ENCODE measurements at regions not wholly inside any gene's neighbourhood (a gene's known extent, or its start where the extent isn't known, plus 50 kb on each side); places are given as distances from the start of the nearest gene placed in this dataset.

DNA sequence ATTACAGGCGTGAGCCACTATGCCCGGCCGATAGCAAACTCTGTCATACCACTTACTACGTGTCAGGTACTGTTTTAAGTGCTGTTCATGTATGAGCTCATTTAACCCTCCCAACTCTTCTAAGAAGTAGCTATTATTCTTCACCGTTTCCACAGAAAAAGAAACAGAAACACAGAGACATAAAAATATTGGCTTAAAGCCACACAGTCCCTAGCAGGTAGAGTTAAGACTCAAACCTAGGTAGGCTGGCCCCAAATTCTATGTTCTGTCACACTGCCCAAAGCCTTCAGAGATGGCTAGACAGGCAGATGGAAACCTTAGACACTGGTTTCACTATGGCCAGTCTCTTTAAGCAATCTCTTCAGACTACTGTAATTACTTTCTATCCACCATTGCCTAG lies 149.8 kb upstream of the KCNMB2 start:
- no peak for DNase-seq

- no peak for DNase-seq
Measured at GRCh38 chr3:178386880-178387279, 149.4 kb upstream of the KCNMB2 start.

DNA sequence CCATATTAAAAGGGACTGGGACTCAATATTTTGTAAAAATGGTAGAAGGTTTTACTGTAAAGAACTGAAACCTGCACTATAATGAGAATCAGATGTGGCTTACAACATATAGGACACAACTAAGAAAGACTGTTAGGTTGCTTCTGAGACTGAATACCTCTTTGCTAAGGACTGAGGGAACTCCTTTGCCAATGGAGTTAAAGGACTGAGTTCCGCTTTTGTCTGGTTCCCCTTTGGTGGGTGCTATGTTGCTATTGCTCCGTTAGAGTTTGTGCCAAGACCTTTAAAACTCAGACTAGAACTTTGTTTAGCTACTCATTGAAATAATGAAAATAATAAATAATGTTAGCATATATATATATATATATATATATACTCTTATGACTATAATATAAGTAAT lies 147.8 kb upstream of the KCNMB2 start:
- DNase-seq: no peak

DNA sequence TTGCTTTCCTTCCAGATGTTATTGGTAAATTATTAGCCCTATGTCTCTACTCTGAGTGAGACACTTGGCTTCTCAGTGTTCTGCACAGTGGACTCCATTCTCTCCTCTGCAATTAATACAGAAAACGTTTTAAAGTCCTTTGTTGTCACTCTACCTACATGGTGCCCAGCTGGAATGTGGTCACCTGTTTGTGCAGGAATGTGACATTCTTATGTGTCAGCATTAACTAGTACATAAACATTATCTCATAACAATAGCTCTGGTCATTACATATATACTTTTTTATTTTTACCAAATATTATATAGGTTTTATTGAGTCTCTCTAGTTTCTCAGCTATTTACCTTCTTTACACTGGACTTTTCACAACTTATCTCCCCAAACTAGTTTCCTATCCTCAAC lies 147.0 kb upstream of the KCNMB2 start:
- DNase-seq: no peak

DNA sequence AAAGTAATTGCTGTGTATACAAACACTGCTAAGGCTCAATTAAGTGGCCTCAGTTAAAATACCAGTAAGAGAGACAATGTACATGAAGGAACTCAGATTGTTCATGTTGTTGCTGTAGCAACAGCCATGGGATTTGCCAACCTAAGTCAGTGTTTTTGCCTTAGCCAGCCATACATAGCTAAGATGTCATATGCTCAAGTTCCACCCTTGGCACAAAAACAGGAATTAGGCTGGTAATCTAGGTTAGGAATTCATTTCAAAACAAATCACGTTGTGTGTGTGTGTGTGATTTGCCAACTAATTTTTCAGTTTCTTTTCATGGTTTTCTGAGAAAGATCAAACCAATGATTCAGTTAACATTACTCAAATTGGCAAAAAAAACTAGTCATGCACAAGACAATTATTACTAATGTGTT lies 143.7 kb upstream of the KCNMB2 start:
- DNase-seq: peak; percentile 82

DNA sequence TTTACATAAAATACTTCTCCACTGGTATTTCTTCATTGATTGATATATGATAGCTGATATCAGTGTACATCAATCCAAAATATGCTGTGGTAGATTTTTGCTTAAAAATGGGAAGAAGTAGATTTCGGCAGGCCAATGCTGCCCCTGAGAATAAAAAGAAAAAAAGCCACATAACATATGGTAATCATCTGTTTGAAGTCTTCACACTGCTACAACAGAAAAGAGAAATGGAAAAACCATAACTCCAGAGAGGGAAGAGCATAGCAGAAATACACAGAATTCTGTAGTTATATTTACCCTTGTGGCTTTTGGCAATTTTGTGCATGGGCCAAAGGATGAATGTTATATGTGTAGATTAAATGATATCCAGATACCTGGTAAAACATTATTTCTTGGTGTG lies 143.1 kb upstream of the KCNMB2 start:
- peak; percentile 67 for DNase-seq

DNA sequence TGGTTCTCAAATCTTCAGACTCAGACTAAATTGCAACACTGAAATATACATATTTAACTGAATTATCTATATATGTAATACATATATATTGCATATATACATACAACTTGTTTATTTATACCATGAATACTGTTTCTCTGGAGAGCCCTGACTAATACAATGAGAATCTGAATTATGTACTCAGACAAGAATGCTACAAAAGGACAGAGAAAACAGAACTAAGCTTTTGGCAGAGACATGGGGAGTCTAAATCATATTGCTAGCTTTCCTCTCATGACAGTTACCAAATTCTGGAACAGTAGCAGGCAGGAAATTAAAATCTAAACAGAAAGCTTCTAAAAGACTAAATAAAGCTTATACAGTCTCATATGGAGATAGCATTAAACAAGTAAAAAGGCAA lies 142.4 kb upstream of the KCNMB2 start:
- DNase-seq: peak; percentile 92

DNA sequence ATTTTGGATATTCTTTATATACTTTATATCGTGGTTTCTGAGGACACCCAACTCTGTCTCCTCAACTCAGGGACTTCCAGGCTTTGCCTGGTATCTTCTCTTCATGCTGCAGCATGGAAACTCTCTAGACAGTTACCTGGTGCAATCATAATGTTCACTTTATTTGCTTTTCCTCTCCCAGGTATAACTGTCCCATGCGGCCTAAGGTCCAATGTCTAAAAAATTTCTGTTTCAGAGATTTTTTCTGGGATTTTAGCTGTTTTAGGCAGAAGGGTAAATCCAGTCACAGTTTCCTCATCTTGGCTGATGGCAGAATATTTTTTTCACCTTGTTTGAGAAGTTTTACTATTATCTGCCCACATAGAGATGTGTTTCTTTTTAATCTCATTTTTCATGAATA lies 139.9 kb upstream of the KCNMB2 start:
- no peak for DNase-seq

DNA sequence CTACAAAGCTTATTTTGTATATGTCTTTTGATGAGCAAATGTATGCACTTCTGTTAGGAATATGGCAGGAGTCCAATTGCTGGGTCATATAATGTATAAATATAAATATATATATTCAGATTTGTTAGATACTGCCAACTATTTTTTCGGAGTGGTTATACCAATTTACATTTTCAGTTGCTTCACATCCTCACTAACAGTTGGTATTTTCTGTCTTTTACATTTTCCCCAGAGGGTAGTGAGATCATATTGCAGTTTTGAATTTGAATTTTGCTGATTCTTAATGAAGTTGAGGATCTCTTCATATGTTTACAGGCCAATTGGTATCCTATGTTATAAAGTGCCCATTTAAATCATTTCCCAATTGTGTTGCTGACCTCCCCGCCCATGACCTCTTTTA lies 139.0 kb upstream of the KCNMB2 start:
- DNase-seq: no peak

DNA sequence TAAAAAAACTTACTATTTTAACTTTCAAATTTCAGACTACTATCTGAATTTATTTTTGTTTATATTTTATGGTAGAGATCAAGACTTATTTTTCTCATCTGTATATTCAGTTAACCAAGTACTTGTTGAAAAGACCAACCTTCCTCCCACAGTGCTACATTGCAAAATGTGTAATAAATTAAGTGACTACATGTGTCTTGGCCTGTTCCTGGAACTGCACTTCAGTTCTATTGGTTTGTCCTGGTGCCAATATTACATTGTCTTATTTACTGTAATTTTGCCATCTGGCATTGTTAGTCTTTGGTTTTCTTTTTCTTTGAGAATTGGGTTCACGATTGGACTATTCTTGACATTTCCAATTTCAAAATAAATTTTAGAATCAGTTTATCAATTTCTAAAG lies 138.4 kb upstream of the KCNMB2 start:
- no peak for DNase-seq

DNA sequence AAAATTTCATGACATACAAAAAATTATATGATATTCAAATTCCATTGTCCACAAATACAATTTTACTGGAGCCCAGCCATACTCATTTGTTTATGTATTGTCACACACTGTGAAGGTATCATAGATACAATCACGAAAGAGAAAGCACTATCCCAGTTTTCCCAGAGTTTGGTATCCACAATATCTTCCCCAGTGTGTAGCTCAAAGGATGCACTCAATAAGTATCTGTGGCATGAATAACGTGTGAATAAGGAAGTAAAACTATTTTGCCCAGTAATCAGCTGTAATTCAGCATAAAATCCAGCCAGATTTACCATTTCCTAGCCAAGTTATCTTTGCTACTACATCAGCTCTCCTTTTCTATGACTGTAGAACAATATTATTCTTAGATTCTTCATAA lies 131.3 kb upstream of the KCNMB2 start:
- DNase-seq: peak; percentile 44

GRCh38 chr3:178405531-178405930 lies 130.7 kb upstream of the KCNMB2 start:
- DNase-seq: peak; percentile 32

DNA sequence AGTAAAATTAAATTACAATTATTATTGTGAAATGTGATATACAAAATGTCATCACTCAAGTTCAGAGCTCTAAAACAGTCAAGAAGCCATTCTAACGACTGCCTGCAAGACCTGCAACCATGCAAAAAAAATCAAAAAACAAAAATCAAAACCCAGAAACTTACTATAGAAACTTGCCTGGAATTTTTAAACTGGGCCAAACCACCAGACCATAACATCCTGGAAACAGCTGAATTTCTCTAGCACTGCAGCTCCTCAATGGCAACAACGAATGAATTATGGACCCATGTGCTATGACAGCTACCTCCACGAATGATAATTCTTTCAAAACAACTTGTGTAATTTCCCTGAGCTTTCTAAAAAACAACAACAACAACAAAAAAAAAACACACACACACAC lies 130.0 kb upstream of the KCNMB2 start:
- DNase-seq: peak; percentile 42

DNA sequence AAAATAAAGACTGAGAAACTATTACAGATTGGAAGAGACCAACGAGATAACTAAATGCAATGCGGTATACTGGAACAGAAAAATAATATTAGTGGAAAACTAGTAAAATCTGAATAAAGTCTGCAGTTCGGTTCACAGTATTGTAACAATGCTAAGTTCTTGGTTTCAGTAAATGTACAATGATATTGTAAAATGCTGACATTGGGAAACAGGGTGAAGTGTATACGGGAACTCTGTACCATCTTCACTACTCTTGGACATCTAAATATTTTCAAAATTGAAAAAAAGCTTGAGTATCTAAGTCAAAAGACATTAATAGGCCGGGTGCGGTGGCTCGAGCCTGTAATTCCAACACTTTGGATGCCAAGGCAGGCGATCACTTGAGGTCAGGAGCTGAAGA lies 120.9 kb upstream of the KCNMB2 start:
- DNase-seq: no peak

GRCh38 chr3:178417736-178418135 lies 118.5 kb upstream of the KCNMB2 start:
- DNase-seq: no peak

GRCh38 chr3:178419071-178419470 lies 117.2 kb upstream of the KCNMB2 start:
- DNase-seq: no peak

GRCh38 chr3:178420033-178420432 lies 116.2 kb upstream of the KCNMB2 start:
- no peak for DNase-seq

GRCh38 chr3:178421069-178421468 lies 115.2 kb upstream of the KCNMB2 start:
- DNase-seq: no peak

- no peak for DNase-seq
Measured at GRCh38 chr3:178422406-178422805, 113.8 kb upstream of the KCNMB2 start.

GRCh38 chr3:178428037-178428436 lies 108.2 kb upstream of the KCNMB2 start:
- DNase-seq: no peak

DNA sequence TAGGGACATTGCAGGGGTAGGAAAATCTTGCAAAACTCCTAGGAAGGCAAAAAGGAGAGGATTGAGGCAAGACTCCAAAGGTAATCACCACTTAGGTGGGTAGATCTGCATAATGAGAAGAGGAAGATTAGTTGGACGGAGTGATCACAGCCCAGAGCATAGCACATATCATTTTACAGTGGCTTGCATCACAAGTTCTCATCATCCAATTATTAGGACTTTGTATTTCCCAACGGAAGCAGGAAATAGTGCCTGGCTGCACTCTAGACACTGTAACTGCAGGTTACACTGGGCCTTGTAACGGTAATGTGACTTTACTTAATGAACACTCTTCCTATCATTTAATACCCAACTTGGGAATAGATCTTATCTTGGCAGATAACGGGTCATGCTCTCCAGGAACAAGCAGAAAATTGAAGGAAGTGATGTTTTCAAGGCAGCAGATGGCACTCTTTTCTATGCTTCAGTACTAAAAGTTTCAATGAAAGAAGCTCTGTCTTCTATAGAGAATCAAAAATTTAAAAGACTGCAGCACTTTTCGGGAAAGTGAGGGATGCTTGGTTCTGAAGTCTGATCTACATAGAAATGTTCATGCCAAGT lies 101.9 kb upstream of the KCNMB2 start:
- DNase-seq: no peak

- no peak for DNase-seq
Measured at GRCh38 chr3:178435575-178435974, 100.7 kb upstream of the KCNMB2 start.

GRCh38 chr3:178436773-178437172 lies 99.5 kb upstream of the KCNMB2 start:
- peak; percentile 69 for DNase-seq

- DNase-seq: no peak
Measured at GRCh38 chr3:178437236-178437635, 99.0 kb upstream of the KCNMB2 start.

- peak; percentile 59 for DNase-seq
Measured at GRCh38 chr3:178439504-178439903, 96.7 kb upstream of the KCNMB2 start.

Data from fibroblast of skin of scalp (primary cell).